HG02852 (cell line): ENCODE measurements at regions not wholly inside any gene's neighbourhood (a gene's known extent, or its start where the extent isn't known, plus 50 kb on each side); places are given as distances from the start of the nearest gene placed in this dataset.
"Not testable (repeated sequence)": the region's sequence is repeated elsewhere in the genome, so short reads cannot be mapped to it uniquely, and the experiment has no call there.

Experiments used
- ATAC-seq: cut with Tn5 transposase; IDR thresholded peaks from one replicate; pipeline ENCODE4 v1.9.1; 2021; ENCODE audit warnings: mild to moderate bottlenecking, moderate library complexity; ENCODE audit not compliant: unreplicated experiment

DNA sequence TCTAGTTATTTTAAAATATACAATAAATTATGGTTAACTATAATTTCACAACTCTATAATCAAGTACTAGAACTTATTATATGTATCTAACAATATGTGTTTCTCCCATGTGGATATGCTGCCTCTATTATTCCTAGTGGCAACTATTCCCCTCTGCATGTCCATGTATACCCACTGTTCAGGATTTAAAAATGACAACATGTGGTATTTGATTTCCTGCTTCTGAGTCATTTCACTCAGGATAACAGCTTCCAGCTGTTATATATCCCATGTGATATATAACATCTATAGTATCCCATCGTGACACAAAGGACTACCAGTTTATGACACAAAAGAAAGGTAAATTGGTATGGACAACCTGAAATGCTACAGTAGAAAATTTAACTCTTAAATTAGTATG, 167.4 kb upstream of the TACR3 start:
- no peak for ATAC-seq

DNA sequence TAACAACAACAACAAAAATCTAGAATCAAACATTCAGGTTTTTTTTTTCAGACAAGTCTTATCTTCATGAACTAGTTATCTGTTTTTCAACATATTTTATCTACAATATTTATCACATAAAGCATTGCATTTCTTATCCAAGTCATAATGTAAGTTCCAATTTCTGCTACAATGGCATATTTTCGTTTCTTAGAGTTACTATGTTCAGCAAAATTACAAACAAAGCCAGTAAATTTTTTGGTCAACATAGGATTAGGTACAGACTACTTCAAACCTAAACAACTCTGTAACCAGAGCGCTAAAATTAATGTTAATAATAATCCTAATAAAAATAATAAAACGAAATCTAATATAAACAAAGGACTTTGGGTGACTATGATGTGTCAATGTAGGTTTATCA, 165.4 kb upstream of the TACR3 start:
- no peak for ATAC-seq

DNA sequence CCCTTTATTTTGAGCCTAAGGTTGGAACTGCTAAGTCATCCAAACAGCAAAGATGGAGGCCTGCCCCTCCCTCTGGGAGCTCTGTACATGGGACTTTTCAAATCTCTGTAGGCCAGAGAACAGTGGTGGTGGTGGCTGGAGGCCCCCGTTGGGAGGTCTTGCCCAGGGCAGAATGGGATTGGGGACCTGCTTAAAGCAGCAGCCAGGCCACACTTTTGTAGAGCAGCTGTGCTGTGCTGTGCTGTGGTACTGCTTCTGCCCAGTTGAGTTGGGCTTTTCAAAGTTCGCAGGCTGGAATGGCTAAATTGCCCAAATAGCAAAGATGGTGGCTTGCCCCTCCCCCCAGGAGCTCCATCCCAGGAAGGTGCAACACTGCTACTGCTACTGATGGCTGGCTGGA, 147.5 kb upstream of the TACR3 start:
- ATAC-seq: no peak

DNA sequence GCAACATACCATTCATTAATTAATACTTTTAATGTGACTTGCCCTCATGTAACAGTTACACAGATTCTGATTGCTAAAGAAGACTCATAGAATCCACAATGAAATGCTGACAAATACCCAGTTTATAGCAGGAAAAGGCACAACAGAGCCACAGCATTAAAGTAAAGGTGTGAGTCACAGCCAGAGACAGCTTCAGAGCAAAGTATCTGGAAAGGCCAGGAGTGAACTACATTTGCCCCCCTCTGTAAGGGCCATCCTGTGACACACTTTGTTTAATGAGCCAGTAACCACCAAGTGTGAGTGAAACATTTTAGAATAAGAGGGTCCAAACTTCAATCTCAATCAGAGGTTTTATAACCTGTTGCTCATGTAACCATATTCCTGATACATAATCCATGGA, 133.8 kb upstream of the TACR3 start:
- no peak for ATAC-seq

DNA sequence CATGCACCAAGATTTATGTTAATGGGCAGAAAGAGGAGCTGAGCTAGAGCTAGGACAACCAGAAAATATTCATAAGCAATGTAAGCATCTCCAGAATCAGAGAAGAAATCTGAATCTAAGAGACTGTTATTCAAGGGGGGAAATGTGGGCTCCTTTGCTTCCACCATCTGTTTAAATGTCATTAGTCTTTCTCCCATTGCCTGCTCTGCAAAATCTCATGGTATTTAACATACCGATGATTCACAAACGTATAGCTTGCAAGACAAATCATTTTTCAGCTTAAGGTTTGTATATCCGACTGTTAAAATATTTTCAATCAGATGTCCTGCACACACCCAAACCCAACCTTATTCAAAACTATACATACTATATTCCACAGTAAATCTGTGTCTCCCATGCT, 133.4 kb upstream of the TACR3 start:
- ATAC-seq: no peak

DNA sequence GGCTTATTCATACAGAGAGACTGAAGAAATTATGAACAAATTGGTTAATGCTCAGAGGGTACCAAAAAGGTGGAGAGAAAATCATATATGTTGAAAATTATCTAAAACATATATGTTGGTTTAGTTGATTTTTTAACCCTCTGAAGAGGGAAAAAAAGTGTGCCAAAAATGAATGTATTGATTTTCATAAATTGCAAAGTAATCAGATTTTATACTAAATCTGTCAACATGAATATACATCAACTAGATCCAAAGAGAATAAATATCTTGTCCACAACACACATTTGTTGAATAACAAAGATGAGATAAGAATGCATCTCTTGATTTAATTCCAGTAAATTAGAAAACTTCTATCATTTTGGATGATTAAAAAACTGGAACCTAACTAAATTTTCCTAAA, 125.3 kb upstream of the TACR3 start:
- ATAC-seq: no peak

DNA sequence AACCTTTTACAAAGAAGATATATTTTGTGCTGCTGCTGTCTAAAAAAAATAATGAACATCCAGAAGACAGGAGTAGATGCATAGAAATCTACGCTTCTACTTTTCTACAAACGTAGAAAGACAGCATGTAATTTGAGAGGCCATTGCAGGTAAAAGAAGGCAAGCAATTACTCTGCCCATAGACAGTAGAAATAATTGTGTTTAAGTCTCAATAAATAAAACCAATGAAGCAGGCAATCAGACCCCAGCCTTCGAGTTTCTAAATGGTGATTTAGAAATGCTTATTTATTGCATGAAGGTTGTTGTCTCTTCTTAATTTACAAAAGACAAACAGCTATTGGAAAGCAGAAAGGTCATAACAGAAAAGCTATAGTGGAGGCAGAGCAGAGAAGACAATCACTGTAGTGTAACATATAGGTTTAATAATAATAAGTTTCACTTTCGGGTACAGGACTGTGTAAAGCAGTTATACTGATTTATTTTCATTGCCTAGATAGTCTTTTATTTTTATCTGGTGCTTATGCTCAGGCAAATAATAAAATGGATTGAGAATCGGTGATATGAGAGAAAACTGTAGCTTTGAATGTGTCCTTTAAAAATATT, 123.0 kb upstream of the TACR3 start:
- ATAC-seq: no peak

DNA sequence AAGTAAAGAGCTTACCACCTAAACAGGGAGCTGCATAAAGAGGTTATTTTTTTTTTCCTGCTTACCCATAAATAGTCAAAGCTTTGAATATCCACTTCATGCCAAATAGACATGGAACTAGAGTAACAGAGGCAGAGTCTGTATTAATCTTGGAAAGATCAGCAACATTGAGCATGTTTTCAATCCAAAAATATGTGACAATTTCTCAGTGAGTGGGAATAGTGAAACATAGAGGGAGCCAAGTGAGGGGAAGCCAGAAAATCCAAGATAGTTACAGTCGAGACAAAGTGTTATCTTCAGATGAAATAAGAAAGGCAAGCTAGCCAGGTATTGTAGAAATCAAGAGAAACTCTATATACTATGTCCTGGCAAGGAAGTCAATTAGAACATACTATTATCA, 122.3 kb upstream of the TACR3 start:
- ATAC-seq: no peak

DNA sequence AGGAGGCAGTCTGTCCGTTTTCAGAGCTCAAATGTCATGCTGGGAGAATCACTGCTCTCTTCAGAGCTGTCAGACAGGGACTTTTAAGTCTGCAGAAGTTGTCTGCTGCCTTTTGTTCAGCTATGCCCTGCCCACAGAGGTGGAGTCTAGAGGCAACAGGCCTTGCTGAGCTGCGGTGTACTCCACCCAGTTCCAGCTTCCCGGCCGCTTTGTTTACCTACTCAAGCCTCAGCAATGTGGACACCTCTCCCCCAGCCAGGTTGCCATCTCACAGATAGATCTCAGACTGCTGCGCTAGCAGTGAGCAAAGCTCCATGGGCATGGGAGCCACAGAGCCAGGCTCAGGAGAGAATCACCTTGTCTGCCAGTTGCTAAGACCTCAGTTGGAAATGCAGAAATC, 90.5 kb upstream of the TACR3 start:
- not testable (repeated sequence) for ATAC-seq

DNA sequence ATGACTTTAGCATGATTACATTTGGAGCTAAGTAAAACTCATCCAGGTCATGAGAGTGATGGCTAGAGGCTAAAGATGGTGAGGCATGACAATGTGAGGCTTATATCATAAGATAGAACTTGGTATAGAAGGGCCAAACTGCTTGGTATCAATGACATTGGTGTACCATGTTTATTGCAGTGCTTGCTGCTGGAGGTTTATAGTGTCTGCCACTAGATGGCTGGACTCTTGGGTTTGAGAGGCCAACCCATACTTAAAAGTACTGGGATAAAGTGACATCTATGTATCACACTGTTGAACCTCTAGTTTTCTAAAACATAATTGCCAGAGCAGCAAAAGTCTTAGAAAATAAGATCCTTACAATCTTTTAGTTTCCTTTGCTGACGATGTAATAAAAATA, 83.0 kb upstream of the TACR3 start:
- no peak for ATAC-seq

DNA sequence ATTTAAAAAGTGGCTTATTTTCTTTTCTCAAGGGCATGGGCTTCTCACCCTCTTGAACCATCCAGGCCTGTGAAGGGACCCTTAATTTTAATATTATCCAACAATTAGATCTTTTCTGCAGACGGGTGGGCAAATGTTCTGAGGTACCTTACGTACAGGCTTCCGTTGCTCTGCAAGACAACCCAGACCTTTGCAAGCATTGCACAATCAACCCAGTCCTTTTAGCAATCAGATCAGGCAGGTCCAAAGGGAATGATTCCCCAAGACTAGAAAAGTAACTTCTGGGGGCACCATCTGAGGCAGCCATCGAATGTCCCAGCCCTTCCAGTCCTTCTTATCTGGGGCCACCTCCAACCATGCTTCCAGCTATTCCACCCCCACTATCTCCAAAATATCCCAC, 67.3 kb upstream of the TACR3 start:
- ATAC-seq: no peak

DNA sequence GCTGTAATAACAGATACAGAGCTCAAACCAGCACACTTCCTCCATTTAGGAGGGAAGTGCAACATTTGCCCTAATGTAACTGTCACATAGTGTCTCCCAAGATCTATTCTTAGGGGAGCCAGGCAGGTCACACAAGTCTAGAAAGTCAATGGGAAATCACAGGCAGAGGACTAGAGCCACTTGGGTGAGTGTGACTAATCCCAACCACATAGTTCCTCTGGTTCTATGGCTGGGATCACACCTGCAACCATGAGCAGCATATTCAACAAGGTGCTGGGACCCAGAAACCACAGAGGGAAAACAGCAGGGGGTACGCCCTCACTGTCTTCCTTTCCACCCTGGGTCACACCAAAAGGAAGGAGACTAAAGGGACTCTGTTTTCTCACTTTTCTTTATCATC, 66.8 kb upstream of the TACR3 start:
- no peak for ATAC-seq

DNA sequence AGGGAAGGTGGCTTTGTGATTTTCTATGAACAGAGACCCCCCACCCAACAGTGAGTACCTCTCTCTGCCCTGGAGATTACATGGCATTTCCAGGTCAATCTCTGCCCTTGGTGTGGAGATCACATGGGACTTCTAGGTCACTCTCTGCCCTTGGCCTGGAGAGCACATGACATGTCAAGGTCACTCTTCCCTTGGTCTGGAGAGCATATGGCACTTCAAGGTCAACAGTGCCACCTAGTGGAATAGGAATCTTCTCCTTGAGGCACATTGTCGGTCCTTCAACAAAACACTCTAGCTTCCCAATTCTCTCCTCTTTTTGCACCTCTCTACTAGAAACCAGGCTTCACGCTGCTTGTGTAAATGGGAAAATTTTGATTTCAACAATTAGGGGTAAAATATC, 66.2 kb upstream of the TACR3 start:
- ATAC-seq: peak; percentile 85

DNA sequence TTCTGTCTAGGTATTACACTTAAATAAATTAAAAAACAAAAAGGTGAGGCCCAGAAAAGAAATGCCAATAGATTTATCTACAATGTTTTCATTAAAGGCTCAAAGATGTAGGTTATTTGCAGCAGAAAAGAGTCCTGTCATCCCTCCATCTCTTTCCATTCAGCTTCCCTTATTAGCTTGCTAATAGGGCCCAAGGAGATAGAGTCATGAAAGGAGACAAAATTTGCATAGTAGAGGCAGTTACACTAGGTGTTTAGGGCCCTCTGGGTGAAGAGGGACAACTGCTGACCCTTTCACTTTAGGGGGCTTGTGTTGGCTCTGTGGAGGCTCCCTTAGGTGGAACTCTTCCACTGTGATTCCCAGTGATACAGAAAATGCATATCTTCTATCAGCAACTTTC, 58.4 kb upstream of the TACR3 start:
- ATAC-seq: no peak

DNA sequence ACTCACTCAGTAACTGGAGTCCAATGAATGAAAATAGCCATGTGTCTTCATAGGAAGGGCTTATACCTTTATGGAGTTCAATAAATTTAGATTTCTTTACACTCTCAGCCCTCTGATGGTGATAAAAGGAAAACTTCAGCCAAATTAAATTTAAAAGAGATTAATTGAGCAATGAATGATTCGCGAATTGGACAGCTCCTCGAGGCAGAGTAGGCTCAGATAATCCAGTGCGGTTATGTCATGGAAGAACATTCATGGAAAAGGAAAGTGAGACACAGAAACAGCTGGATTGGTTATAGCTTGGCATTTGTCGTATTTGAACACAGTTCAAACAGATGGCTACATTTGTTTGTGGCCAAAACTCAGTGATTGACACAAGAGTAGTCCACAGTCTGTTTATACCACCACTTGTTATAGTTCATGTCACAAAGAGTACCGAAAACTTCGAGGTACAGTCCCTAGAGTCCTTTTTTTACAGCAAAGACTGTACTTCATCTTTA, 54.6 kb upstream of the TACR3 start:
- ATAC-seq: no peak

DNA sequence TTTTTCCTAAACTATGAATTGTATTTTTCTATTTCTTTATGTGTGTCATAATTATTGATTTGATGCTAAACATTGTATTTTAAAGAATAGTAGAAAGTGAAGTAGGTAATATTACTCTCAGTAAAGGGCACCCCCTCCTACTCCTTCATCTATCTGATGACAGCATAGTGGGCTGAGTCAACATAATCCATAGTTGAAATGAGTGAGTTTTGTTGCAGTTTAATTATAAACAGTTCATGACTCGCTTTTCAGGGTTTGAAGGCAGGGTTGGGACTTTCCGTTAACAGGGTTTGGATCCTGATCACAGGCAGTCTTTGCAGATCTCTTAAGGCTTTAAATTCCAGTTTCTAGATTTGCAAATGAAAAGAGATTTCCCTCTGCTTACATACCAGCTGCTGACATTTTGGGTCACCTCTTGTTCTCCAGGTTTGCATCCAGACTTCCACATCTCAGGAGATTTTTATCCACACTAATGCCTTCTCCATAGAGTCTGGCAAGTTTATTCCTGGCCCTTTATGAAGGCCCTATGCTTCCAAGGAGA, 54.0 kb upstream of the TACR3 start:
- ATAC-seq: no peak
